HCT116 (cell line): ENCODE measurements at regions not wholly inside any gene's neighbourhood (a gene's known extent, or its start where the extent isn't known, plus 50 kb on each side); places are given as distances from the start of the nearest gene placed in this dataset.

Source experiments
- ATAC-seq: fragments of 200-7000 bp; cut with Tn5 transposase; 2 replicates; pipeline ENCODE4 v1.9.1; 2020; ENCODE audit warnings: mild to moderate bottlenecking, moderate library complexity
- BruUV-seq: library from RNA; stranded (reverse); fragments of 400-500 nt; replicated peaks from 2 replicates; lab custom pipeline; 2021; lab: Mats Ljungman, UMichigan
- CTCF ChIA-PET: fragments of 300-600 bp; sonication (Branson Sonifier 250); formaldehyde crosslinking; loops from one replicate; lab custom pipeline; 2021; ENCODE audit warnings: antibody characterized with exemption; lab: Charles Lee
- POLR2A ChIA-PET: fragments of 300-600, 350-600 bp; sonication (Branson Sonifier 250); formaldehyde crosslinking; loops from one replicate; lab custom pipeline; 2021; ENCODE audit warnings: antibody characterized with exemption; lab: Charles Lee
- RAD21 ChIA-PET, 2 experiments: fragments of 300-600 bp; sonication (Branson Sonifier 250); formaldehyde crosslinking; loops; one replicate each; lab custom pipeline; 2023; ENCODE audit warnings: low total read pairs in 2 of 2; ENCODE audit not compliant: uncharacterized antibody in 2 of 2, unreplicated experiment in 2 of 2, low non-redundant PET in 1 of 2; lab: Charles Lee
- DNase-seq: peaks from one replicate; pipeline ENCODE4 v3.0.0-alpha.2; 2010; ENCODE audit warnings: low read depth, low spot score
- H2AFZ ChIP-seq: fragments of 200-600 bp; shearing (Covaris generic), sonication (generic); 2 replicates; pipeline ENCODE4 v1.6.1; 2017; ENCODE audit warnings: low read depth, mixed run types, mixed read lengths, antibody characterized with exemption, low read length; ENCODE audit not compliant: poor library complexity, severe bottlenecking
- H3K27ac ChIP-seq: 2 replicates; pipeline ENCODE4 v1.5.1; 2012; ENCODE audit warnings: low read depth, low read length
- H3K27me3 ChIP-seq: fragments of 200-600 bp; sonication (generic); 2 replicates; pipeline ENCODE4 v1.6.1; 2016; ENCODE audit warnings: mixed run types, low read length, mixed read lengths; ENCODE audit not compliant: insufficient read depth
- H3K36me3 ChIP-seq, 2 experiments: fragments of 200-500 bp in 1 of 2; fragments of 200-600 bp in 1 of 2; sonication (Bioruptor generic) in 1 of 2; sonication (generic) in 1 of 2; 2 replicates each; pipeline versions ENCODE4 v1.5.1 to v1.6.1; 2014 to 2016; ENCODE audit warnings: low read length in 2 of 2, inconsistent platforms in 1 of 2, mixed read lengths in 1 of 2, mixed run types in 1 of 2; ENCODE audit not compliant: insufficient read depth in 2 of 2, control insufficient read depth in 1 of 2
- H3K4me1 ChIP-seq, 2 experiments: fragments of 200-600 bp in 1 of 2; sonication (generic) in 1 of 2; 2 replicates each; pipeline versions ENCODE4 v1.5.1 to v1.6.1; 2012 to 2017; ENCODE audit warnings: low read length in 2 of 2, inconsistent platforms in 1 of 2, mild to moderate bottlenecking in 1 of 2, mixed read lengths in 1 of 2, mixed run types in 1 of 2, moderate library complexity in 1 of 2; ENCODE audit not compliant: insufficient read depth in 2 of 2, control insufficient read depth in 1 of 2
- H3K4me2 ChIP-seq: fragments of 200-600 bp; sonication (generic); 2 replicates; pipeline ENCODE4 v1.6.1; 2017; ENCODE audit warnings: mixed run types, low read length, mixed read lengths
- H3K4me3 ChIP-seq, 2 experiments: fragments of 200-600 bp in 1 of 2; sonication (generic) in 1 of 2; replicated peaks in 1 of 2; 2 replicates each; pipeline ENCODE4 v1.5.1; 2011 to 2016; ENCODE audit warnings: low read length in 2 of 2, control low read depth in 1 of 2, low read depth in 1 of 2, mild to moderate bottlenecking in 1 of 2, mixed read lengths in 1 of 2, mixed run types in 1 of 2
- H3K79me2 ChIP-seq: fragments of 200-600 bp; sonication (generic); 2 replicates; pipeline ENCODE4 v1.6.1; 2017; ENCODE audit warnings: mild to moderate bottlenecking, mixed run types, low read length, moderate library complexity, mixed read lengths; ENCODE audit not compliant: insufficient read depth
- H3K9ac ChIP-seq: fragments of 200-600 bp; sonication (generic); 2 replicates; pipeline ENCODE4 v1.6.1; 2016; ENCODE audit warnings: low read length, mixed read lengths
- H3K9me2 ChIP-seq: fragments of 200-600 bp; sonication (generic), shearing (Covaris generic); 2 replicates; pipeline ENCODE4 v1.6.1; 2017; ENCODE audit warnings: mixed run types, mild to moderate bottlenecking, moderate library complexity; ENCODE audit not compliant: insufficient read depth
- H3K9me3 ChIP-seq, 2 experiments: fragments of 200-500 bp in 1 of 2; fragments of 200-600 bp in 1 of 2; sonication (Bioruptor generic) in 1 of 2; sonication (generic) in 1 of 2; 2 replicates each; pipeline ENCODE4 v1.6.1; 2014 to 2017; ENCODE audit warnings: low read length in 2 of 2, mixed read lengths in 2 of 2, inconsistent platforms in 1 of 2, low read depth in 1 of 2, mild to moderate bottlenecking in 1 of 2, mixed run types in 1 of 2, moderate library complexity in 1 of 2; ENCODE audit not compliant: control insufficient read depth in 1 of 2, insufficient read depth in 1 of 2
- H4K20me1 ChIP-seq: fragments of 200-600 bp; sonication (generic), shearing (Covaris generic); 2 replicates; pipeline ENCODE4 v1.6.1; 2017; ENCODE audit warnings: mixed run types, mild to moderate bottlenecking, moderate library complexity; ENCODE audit not compliant: insufficient read depth
- CBX3 ChIP-seq: IDR thresholded peaks from 2 replicates; pipeline ENCODE4 v1.6.1; 2012; ENCODE audit warnings: low read depth
- EGR1 ChIP-seq: IDR thresholded peaks from 2 replicates; pipeline ENCODE4 v1.6.1; 2012; ENCODE audit warnings: low read depth
- ELF1 ChIP-seq: IDR thresholded peaks from 2 replicates; pipeline ENCODE4 v1.6.1; 2012; ENCODE audit warnings: low read depth, borderline replicate concordance
- JUND ChIP-seq: IDR thresholded peaks from 2 replicates; pipeline ENCODE4 v1.6.1; 2012
- POLR2A ChIP-seq: IDR thresholded peaks from 2 replicates; pipeline ENCODE4 v1.7.0; 2011; ENCODE audit warnings: borderline replicate concordance; ENCODE audit not compliant: insufficient read depth, insufficient read length; ENCODE audit errors: extremely low read depth
- POLR2AphosphoS5 ChIP-seq: IDR thresholded peaks from 2 replicates; pipeline ENCODE4 v1.6.1; 2011; ENCODE audit warnings: mild to moderate bottlenecking, low read depth, low read length, moderate library complexity
- RAD21 ChIP-seq: IDR thresholded peaks from 2 replicates; pipeline ENCODE4 v1.6.1; 2012; ENCODE audit warnings: low read depth, mild to moderate bottlenecking
- SIN3A ChIP-seq: IDR thresholded peaks from 2 replicates; pipeline ENCODE4 v1.6.1; 2012; ENCODE audit warnings: low read depth
- SP1 ChIP-seq: IDR thresholded peaks from 2 replicates; pipeline ENCODE4 v1.6.1; 2012; ENCODE audit warnings: low read depth
- TCF7L2 ChIP-seq: IDR thresholded peaks from 2 replicates; pipeline ENCODE4 v1.7.0; 2011; ENCODE audit warnings: borderline replicate concordance, inconsistent platforms; ENCODE audit not compliant: insufficient read depth, insufficient read length; ENCODE audit errors: extremely low read depth
- YY1 ChIP-seq: IDR thresholded peaks from 2 replicates; pipeline ENCODE4 v1.6.1; 2011; ENCODE audit warnings: low read length, low read depth, moderate library complexity, mild to moderate bottlenecking; ENCODE audit not compliant: insufficient replicate concordance; ENCODE audit errors: extremely low read depth
- ZFX ChIP-seq: fragments of 450-650 bp; IDR thresholded peaks from 2 replicates; pipeline ENCODE4 v1.6.1; 2017
- ZNF274 ChIP-seq: fragments of 200-500 bp; sonication (Bioruptor generic); IDR thresholded peaks from 2 replicates; pipeline ENCODE4 v1.6.1; 2014; ENCODE audit warnings: mild to moderate bottlenecking, low read depth, low read length, inconsistent platforms
- intact Hi-C: fragments of 100-400 bp; cut with micrococcal nuclease; formaldehyde crosslinking; loops from 2 replicates; pipeline ENCODE4 v1.10.0; 2022
- TF ChIP-seq, protein P1 (sequence below): IDR thresholded peaks from 2 replicates; pipeline ENCODE4 v1.6.1; 2012
- TF ChIP-seq, protein P2 (sequence below), 3 experiments: fragments of 200-600 bp in 1 of 3; sonication (generic) in 1 of 3; IDR thresholded peaks in 2 of 3; conservative IDR thresholded peaks in 1 of 3; 2 replicates each; pipeline ENCODE4 v1.5.1; 2012 to 2017; ENCODE audit warnings: low read depth in 2 of 3, low read length in 2 of 3, antibody characterized with exemption in 1 of 3, borderline replicate concordance in 1 of 3, control low read depth in 1 of 3, mild to moderate bottlenecking in 1 of 3, mixed read lengths in 1 of 3, mixed run types in 1 of 3, moderate library complexity in 1 of 3; ENCODE audit not compliant: insufficient read depth in 1 of 3

DNA sequence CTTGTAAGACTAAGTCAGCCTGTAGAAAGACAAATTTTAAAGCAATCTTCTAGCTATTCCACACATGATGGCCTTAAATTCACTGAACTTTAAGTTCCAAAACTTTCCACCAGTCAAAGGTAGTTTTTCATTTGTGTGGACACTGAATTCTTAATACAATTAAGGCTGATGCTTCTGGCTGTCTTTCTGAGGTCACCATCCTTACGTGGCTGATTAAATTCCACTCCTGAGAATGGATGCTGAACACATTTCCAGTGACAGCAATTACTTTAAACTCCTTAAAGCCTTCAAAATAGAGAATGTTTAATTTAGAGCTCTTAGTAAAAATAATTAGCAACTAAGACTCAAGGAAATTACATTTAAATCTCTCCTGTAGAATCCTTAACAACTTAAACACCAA lies 142.6 kb upstream of the COL1A2 start:
- Histone ChIP-seq H3K9ac (no peak overlapping the region), H3K79me2 (no peaks in the 10 kb centered on the region)
- TF ChIP-seq YY1 (no peak), POLR2A (no peak), POLR2AphosphoS5 (no peak)
- TF ChIP-seq, all 23 proteins: peak for 0
- BruUV-seq, result no TSS peak
- no peaks in the 10 kb centered on the region for H3K4me1 ChIP-seq
- H4K20me1 ChIP-seq, result no peaks in the 10 kb centered on the region
- DNase-seq, result no peak
- H3K4me2 ChIP-seq, result no peak overlapping the region
- H3K4me3 ChIP-seq, result no peak overlapping the region
- no peak overlapping the region for H2AFZ ChIP-seq
- ChIA-PET POLR2A (no interaction called here), RAD21 (no interaction called here), CTCF (no interaction called here)
- ATAC-seq, result no peak
- no peaks in the 10 kb centered on the region for H3K9me2 ChIP-seq
- H3K27me3 ChIP-seq, result no peaks in the 10 kb centered on the region
- no peak overlapping the region for H3K27ac ChIP-seq
- no peaks in the 10 kb centered on the region for H3K36me3 ChIP-seq
- intact Hi-C loops, result no loop called here
- no peaks in the 10 kb centered on the region for H3K9me3 ChIP-seq

DNA sequence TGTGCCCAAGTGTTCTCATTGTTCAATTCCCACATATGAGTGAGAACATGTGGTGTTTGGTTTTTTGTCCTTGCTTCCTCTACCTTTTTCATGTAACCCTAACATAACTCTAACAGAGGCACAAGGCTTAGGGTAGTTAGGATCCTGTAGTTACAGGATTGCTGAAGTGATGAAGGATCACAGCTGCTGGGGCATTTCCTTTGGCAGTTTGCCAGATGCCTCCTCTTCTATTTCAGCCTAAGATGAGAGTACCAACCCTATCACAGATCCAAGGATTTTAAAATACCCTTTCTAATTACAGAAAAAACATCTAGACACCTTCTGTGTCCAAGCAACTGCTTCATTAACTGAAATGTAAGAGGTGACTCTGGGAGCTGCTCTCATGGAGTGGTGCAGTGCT lies 141.7 kb upstream of the COL1A2 start:
- H3K9ac ChIP-seq, result no peak overlapping the region
- no peak overlapping the region for H3K4me3 ChIP-seq
- no peaks in the 10 kb centered on the region; the same call in 1 of the 2 replicates for H3K27me3 ChIP-seq
- ChIA-PET CTCF (no interaction called here), POLR2A (no interaction called here), RAD21 (no interaction called here)
- no peaks in the 10 kb centered on the region for H4K20me1 ChIP-seq
- H2AFZ ChIP-seq, result no peak overlapping the region
- intact Hi-C loops, result no loop called here
- no peaks in the 10 kb centered on the region for H3K9me3 ChIP-seq
- no peak for ATAC-seq
- H3K4me2 ChIP-seq, result no peak overlapping the region
- no peak overlapping the region for H3K27ac ChIP-seq
- DNase-seq, result no peak
- H3K79me2 ChIP-seq, result no peaks in the 10 kb centered on the region
- TF ChIP-seq, protein P1, sequence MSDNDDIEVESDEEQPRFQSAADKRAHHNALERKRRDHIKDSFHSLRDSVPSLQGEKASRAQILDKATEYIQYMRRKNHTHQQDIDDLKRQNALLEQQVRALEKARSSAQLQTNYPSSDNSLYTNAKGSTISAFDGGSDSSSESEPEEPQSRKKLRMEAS, result no peak
- TF ChIP-seq ZFX (no peak), ZNF274 (no peak), RAD21 (no peak), SP1 (no peak), SIN3A (no peak), TCF7L2 (no peak), CBX3 (no peak), JUND (no peak), POLR2AphosphoS5 (no peak), ELF1 (no peak), EGR1 (no peak), YY1 (no peak)
- TF ChIP-seq, protein P2, sequence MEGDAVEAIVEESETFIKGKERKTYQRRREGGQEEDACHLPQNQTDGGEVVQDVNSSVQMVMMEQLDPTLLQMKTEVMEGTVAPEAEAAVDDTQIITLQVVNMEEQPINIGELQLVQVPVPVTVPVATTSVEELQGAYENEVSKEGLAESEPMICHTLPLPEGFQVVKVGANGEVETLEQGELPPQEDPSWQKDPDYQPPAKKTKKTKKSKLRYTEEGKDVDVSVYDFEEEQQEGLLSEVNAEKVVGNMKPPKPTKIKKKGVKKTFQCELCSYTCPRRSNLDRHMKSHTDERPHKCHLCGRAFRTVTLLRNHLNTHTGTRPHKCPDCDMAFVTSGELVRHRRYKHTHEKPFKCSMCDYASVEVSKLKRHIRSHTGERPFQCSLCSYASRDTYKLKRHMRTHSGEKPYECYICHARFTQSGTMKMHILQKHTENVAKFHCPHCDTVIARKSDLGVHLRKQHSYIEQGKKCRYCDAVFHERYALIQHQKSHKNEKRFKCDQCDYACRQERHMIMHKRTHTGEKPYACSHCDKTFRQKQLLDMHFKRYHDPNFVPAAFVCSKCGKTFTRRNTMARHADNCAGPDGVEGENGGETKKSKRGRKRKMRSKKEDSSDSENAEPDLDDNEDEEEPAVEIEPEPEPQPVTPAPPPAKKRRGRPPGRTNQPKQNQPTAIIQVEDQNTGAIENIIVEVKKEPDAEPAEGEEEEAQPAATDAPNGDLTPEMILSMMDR (IDR thresholded peaks at IDR 0.05 in 2 of 3, conservative IDR thresholded peaks at IDR 0.05 in 1 of 3; ENCODE audit: borderline replicate concordance in 1 of 3, insufficient read depth in 1 of 3, low read depth in 2 of 3, low read length in 2 of 3), result no peak
- no peaks in the 10 kb centered on the region for H3K36me3 ChIP-seq
- no peaks in the 10 kb centered on the region for H3K4me1 ChIP-seq
- no peaks in the 10 kb centered on the region for H3K9me2 ChIP-seq
- no TSS peak for BruUV-seq
